GM10248 (cell line): ENCODE measurements at regions not wholly inside any gene's neighbourhood (a gene's known extent, or its start where the extent isn't known, plus 50 kb on each side); places are given as distances from the start of the nearest gene placed in this dataset.

ENCODE experiments used
- CTCF ChIA-PET: fragments of 300-600 bp; sonication (Branson Sonifier 250); formaldehyde crosslinking; extraction: SDS; loops from one replicate; lab custom pipeline; 2021; ENCODE audit warnings: antibody characterized with exemption; lab: Yijun Ruan, JAX
- POLR2A ChIA-PET: fragments of 350-650 bp; sonication (Branson Sonifier 250); formaldehyde crosslinking; extraction: SDS; loops from one replicate; lab custom pipeline; 2020; ENCODE audit warnings: antibody characterized with exemption; lab: Yijun Ruan, JAX
- DNase-seq: peaks from one replicate; pipeline ENCODE4 v3.0.0; 2012; ENCODE audit errors: extremely low spot score
- CTCF ChIP-seq: IDR thresholded peaks from 2 replicates; pipeline ENCODE4 v1.5.1; 2012; ENCODE audit warnings: mild to moderate bottlenecking, low read depth; ENCODE audit errors: extremely low read depth, missing control alignments, control extremely low read depth

- no peak for TF ChIP-seq CTCF
- ChIA-PET POLR2A (no interaction called here), CTCF (no interaction called here)
- DNase-seq: no peak
Observed at GRCh38 chrX:13891377-13892140, 74.7 kb upstream of the GPM6B start.

DNA sequence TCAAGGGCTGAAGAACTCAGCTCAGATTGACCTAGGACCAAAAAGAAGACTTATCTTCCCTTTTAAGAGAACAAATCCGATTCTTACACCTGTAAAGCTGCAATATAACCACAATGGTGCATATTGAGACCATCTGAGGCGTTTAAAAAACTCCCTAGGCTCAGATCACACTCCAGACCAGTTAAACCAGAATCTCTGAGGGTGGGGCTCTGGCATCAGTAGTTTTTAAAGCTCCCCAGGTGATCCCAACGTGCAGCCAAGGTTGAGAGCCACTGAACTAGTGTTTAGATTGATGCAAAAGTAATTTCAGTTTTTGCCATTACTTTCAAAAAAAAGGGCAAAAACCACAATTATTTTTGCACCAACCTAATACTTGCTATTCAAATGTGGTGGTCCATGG, 73.9 kb upstream of the GPM6B start:
- POLR2A ChIA-PET: no interaction called here
- TF ChIP-seq CTCF: no peak
- no peak for DNase-seq
- CTCF ChIA-PET: no interaction called here

DNA sequence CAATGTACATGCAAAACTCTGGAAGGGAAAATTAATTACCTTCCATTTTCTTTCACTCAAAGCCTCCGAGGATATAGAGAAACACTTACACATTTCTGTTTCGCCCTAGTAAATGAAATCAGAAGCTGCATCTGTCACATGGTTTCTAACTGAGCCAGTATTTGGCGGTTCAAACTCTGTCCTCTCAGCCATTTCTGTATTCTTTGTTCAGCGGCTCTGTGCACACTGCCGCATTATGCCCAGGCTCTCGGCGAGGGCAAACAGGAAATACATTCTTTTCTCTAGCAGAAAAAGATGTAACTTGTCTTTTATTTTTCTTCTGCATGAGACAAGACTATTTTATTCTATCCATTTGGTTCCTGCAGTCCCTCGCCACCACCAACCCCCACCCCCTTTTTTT, 71.4 kb upstream of the GPM6B start:
- ChIA-PET POLR2A (no interaction called here), CTCF (no interaction called here)
- TF ChIP-seq CTCF: no peak
- DNase-seq: no peak

DNA sequence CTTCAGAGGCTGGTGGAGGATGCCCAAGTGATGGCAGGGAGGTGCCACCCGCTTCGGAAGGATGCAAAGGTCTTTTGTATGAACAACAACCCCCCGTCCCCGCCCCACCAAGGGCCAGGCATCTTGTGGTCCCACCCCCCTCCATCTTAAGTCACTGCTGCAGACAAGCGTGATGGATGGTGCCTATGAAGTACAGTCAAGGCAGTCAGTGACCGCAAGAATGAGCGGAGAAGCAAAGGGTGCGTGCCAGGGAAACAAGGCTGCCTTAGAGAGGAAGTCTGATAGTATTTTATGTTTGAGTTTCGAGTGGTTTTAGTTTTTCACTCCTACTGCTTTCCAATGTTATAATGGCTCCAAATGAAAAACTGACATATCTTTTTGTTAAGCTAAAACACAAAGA, 68.7 kb upstream of the GPM6B start:
- ChIA-PET CTCF (no interaction called here), POLR2A (no interaction called here)
- TF ChIP-seq CTCF: no peak
- DNase-seq: no peak

- ChIA-PET CTCF (no interaction called here), POLR2A (no interaction called here)
- DNase-seq: no peak
- no peak for TF ChIP-seq CTCF
Observed at GRCh38 chrX:13876652-13877051, 59.8 kb upstream of the GPM6B start.

DNA sequence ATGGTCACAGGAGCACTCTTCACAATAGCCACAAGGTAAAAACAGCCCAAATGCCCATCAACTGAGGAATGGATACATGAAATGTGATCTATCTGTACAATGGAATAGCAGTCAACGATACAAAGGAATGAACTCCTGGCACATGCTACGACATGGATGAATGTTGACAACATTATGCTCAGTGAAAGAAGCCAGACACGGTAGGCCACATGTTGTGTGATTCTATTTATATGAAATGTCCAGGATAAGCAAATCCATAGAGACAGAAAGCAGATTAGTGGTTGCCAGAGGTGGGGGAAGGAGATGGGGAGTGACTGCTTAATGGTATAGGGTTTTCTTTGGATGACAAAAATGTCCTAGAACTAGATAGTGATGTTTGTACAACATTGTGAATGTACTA, 58.7 kb upstream of the GPM6B start:
- POLR2A ChIA-PET: no interaction called here
- DNase-seq: no peak
- TF ChIP-seq CTCF: no peak
- CTCF ChIA-PET: no interaction called here
